ENCODE measurements at regions not wholly inside any gene's neighbourhood (a gene's known extent, or its start where the extent isn't known, plus 50 kb on each side); places are given as distances from the start of the nearest gene placed in this dataset.

DNA sequence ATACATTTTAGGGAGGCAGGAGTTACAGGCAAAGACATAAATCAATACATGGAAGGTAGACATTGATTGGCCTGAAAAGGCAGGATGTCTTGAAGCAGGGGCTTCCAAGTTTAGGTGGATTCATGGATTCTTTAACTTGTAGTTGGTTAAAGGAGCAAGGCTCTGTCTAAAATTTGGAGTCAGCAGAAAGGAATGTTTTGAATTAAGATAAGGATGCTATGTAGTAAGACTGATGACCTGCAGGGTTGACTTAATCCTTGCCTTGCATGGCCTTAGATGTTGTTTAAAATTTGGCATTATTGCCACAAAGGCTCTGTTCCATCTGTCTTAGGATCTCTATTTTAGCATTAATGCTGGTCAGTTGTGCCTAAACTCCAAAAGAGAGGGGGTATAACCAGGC lies 171.3 kb downstream of the C5orf15 start:
- no peaks in the 10 kb centered on the region for H4K20me1 ChIP-seq (ENCODE audit: control insufficient read depth, insufficient read depth)
- ChIA-PET POLR2A (no interaction called here), SMC1A (ENCODE audit: uncharacterized antibody, unreplicated experiment) (no interaction called here), CTCF (no interaction called here), RAD21 (ENCODE audit: unreplicated experiment) (no interaction called here)
- no peak overlapping the region for H2AFZ ChIP-seq (ENCODE audit: control insufficient read depth, low read depth, low read length)
- no peak for FAIRE-seq
- peaks cover 0 to 8% of the 10 kb centered on the region in 2 experiments; a peak in 2 of 4 replicates for H3K27me3 ChIP-seq (replicated peaks in 1 of 2; ENCODE audit: control insufficient read depth in 2 of 2, insufficient read depth in 2 of 2, low read length in 1 of 2)
- no peak for DNase-seq (ENCODE audit: low read depth, low spot score)
- H3K36me3 ChIP-seq (ENCODE audit: control insufficient read depth in 2 of 2, insufficient read depth in 2 of 2, low read length in 1 of 2), result no peaks in the 10 kb centered on the region
- in situ Hi-C loops (cut with MboI) (no loop called here), intact Hi-C loops (cut with micrococcal nuclease; ENCODE audit: unreplicated experiment) (no loop called here)
- TF ChIP-seq, protein P1, sequence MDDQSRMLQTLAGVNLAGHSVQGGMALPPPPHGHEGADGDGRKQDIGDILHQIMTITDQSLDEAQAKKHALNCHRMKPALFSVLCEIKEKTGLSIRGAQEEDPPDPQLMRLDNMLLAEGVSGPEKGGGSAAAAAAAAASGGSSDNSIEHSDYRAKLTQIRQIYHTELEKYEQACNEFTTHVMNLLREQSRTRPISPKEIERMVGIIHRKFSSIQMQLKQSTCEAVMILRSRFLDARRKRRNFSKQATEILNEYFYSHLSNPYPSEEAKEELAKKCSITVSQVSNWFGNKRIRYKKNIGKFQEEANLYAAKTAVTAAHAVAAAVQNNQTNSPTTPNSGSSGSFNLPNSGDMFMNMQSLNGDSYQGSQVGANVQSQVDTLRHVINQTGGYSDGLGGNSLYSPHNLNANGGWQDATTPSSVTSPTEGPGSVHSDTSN (IDR thresholded peaks at IDR 0.05; ENCODE audit: insufficient replicate concordance, low read depth, low read length), result no peak
- TF ChIP-seq YY1 (IDR thresholded peaks at IDR 0.05; ENCODE audit: low read depth, low read length) (no peak), SRF (IDR thresholded peaks at IDR 0.05; ENCODE audit: low read depth in 2 of 2, low read length in 2 of 2) (no peak), MYC (IDR thresholded peaks at IDR 0.05; ENCODE audit: insufficient read depth, insufficient read length, insufficient replicate concordance, low read length, severe bottlenecking) (no peak), CBFB (IDR thresholded peaks at IDR 0.05; ENCODE audit: low read depth) (no peak)
- TF ChIP-seq, protein P2, sequence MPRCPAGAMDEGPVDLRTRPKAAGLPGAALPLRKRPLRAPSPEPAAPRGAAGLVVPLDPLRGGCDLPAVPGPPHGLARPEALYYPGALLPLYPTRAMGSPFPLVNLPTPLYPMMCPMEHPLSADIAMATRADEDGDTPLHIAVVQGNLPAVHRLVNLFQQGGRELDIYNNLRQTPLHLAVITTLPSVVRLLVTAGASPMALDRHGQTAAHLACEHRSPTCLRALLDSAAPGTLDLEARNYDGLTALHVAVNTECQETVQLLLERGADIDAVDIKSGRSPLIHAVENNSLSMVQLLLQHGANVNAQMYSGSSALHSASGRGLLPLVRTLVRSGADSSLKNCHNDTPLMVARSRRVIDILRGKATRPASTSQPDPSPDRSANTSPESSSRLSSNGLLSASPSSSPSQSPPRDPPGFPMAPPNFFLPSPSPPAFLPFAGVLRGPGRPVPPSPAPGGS (IDR thresholded peaks at IDR 0.05; ENCODE audit: borderline replicate concordance, insufficient read depth, low read depth, low read length, poor library complexity, severe bottlenecking), result no peak
- TF ChIP-seq, protein P3, sequence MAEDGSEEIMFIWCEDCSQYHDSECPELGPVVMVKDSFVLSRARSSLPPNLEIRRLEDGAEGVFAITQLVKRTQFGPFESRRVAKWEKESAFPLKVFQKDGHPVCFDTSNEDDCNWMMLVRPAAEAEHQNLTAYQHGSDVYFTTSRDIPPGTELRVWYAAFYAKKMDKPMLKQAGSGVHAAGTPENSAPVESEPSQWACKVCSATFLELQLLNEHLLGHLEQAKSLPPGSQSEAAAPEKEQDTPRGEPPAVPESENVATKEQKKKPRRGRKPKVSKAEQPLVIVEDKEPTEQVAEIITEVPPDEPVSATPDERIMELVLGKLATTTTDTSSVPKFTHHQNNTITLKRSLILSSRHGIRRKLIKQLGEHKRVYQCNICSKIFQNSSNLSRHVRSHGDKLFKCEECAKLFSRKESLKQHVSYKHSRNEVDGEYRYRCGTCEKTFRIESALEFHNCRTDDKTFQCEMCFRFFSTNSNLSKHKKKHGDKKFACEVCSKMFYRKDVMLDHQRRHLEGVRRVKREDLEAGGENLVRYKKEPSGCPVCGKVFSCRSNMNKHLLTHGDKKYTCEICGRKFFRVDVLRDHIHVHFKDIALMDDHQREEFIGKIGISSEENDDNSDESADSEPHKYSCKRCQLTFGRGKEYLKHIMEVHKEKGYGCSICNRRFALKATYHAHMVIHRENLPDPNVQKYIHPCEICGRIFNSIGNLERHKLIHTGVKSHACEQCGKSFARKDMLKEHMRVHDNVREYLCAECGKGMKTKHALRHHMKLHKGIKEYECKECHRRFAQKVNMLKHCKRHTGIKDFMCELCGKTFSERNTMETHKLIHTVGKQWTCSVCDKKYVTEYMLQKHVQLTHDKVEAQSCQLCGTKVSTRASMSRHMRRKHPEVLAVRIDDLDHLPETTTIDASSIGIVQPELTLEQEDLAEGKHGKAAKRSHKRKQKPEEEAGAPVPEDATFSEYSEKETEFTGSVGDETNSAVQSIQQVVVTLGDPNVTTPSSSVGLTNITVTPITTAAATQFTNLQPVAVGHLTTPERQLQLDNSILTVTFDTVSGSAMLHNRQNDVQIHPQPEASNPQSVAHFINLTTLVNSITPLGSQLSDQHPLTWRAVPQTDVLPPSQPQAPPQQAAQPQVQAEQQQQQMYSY (CRISPR knock-in tag; IDR thresholded peaks at IDR 0.05), result no peak
- no peaks in the 10 kb centered on the region for H3K4me1 ChIP-seq (ENCODE audit: control insufficient read depth, insufficient read depth, low read length)
- H3K9ac ChIP-seq (ENCODE audit: control insufficient read depth, insufficient read depth, low read length), result no peak overlapping the region
- ATAC-seq, result no peak
- H3K9me3 ChIP-seq (replicated peaks; ENCODE audit: control insufficient read depth, insufficient read depth, low read length), result no peaks in the 10 kb centered on the region
- H3K79me2 ChIP-seq (ENCODE audit: control insufficient read depth, insufficient read depth, low read length), result no peaks in the 10 kb centered on the region
- BruUV-seq (replicated peaks), result no TSS peak
- no peak overlapping the region for H3K4me3 ChIP-seq
- no peak overlapping the region for H3K27ac ChIP-seq (ENCODE audit: control insufficient read depth, insufficient read depth)
- no peak overlapping the region for H3K4me2 ChIP-seq (ENCODE audit: control insufficient read depth, insufficient read depth)
